Middle frontal gyrus (tissue), 1 donor: ENCODE measurements at regions not wholly inside any gene's neighbourhood (a gene's known extent, or its start where the extent isn't known, plus 50 kb on each side); places are given as distances from the start of the nearest gene placed in this dataset.
"Not testable (repeated sequence)": the region's sequence is repeated elsewhere in the genome, so short reads cannot be mapped to it uniquely, and the experiment has no call there.

Experiments
- DNase-seq: peaks from one replicate; pipeline ENCODE4 v3.0.0-alpha.2; 2015; ENCODE audit warnings: low spot score; ENCODE audit errors: extremely low spot score

DNA sequence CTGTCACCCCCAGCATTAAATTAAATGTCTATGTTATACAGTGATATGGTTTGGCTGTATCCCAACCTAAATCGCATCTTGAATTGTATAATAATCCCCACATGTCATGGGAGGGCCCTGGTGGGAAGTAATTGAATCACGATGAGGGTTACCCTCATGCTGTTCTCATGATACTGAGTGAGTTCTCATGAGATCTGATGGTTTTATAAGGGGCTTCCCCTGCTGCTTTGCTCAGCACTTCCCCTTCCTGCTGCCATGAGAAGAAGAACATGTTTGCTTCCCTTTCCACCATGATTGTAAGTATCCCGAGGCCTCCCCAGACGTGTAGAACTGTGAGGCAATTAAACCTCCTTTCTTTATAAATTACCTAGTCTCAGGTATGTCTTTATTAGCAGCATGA, 445.7 kb downstream of the MRPL39 start:
- no peak for DNase-seq

DNA sequence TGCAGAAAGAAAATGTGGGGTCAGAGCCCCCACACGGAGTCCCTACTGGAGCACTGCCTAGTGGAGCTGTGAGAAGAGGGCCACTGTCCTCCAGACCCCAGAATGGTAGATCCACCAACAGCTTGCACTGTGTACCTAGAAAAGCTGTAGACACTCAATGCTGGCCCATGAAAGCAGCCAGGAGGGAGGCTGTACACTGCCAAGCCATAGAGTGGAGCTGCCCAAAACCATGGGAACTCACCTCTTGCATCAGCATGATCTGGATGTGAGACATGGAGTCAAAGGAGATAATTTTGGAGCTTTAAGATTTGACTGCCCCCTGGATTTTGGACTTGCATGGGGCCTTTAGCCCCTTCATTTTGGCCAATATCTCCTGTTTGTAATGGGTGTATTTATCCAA, 452.3 kb downstream of the MRPL39 start:
- not testable (repeated sequence) for DNase-seq

DNA sequence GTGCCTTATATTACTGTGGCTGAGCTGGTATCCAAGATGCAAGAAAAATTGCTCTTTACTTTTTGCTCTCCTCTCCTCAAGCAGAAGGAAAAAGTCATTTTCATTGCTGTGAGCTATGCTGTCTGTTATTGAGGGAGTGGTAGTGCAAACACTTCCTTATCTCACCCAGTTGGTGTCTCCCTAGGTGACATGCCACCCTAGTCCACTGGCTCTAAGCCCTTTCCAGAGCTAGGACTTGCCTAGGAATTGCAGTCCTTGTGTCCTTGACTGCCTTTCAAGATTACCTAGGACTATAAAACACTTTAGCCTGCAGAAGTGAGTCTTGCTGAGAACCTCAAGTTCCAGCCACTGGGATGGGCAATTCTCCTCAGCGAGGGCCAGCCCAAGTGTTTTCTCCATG, 458.3 kb downstream of the MRPL39 start:
- no peak for DNase-seq

DNA sequence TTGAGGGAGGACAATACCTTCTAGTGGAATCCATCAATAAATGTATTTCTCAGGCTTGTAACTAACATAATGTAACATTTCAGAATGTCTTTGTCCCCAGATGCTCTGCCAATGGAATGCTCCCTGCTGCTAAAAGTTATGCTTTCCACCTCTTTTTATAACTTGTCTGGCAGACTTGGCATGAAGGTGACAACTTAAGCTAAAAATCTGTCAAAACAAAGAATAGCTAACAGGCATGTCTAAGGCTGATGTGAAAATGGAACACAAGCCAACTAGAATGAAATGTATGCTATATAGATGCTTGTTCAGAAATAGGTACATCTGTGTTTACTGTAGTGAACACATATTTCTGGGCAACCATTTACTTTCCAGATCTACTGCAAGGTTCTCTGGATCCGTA, 467.9 kb downstream of the MRPL39 start:
- no peak for DNase-seq

DNA sequence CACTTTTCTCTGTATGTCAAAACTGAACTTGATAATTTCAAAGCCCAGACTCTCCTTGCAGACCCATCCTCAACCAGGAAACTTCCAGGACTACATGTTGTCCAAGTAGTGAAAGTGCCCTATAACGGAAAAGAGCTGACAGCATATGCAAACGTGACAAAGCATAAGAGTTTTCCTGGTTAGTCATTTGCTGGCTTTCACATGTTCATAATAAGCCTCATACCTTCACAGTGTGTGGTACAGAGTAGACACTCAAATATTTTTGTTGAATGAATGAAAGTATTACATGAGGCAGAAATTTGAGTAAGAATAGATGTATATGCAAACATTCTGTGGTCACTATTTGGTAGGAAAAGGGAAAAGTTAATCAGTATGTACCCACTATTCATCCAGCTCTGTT, 473.3 kb downstream of the MRPL39 start:
- no peak for DNase-seq

DNA sequence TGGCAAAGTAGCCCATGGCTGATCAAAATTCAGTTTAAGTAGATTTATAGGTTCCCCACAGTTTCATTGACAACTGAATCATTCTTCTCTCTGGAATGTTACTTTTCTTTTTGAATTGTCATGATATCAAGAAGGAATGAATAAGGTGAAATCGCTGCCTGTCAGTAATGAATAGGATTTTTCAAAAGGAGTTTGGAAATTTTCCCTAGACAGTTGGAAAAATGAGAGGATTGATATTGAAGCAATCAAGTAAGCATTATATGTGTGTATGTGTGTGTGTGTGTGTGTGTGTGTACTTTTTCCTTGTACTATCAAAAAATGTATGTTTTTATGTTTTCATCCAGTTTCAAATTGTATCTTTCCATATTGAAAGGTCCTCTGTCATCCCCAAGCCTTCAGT, 479.5 kb downstream of the MRPL39 start:
- no peak for DNase-seq

DNA sequence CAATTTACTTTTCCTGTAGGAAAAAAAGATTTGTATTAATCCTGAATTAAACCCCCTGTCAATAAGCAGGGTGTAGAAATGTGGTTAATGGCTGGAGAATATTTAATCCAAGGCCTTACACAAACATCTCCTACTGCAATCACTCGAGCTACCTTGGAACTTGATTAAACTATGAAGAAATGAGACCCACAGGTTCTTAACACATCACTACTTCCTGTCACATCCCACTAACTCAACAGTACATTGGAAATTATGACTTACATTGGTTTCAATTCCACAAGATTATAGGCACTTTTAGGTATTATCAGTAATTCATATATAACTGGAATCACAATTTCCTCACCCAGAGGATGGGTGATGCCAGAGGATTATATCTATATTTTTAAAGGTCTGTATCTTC, 480.3 kb downstream of the MRPL39 start:
- DNase-seq: no peak

DNA sequence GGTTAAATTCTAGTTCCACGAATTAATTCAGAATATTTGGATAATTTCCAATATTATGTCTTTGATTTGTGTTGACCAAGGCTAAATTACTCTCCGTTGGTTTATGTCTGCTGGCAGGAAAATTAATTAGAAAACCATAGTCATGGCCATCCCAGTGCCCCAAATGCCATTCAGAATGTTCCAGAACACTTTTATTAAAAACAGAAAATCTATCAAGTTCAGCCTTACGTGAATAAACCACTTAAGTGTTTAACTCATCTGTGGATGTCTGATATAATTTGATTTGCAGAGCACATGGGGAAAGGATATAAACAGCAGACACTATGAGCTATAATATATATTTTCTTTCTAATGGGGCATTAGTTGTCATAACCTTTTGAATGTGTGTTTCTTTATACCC, 480.7 kb downstream of the MRPL39 start:
- DNase-seq: no peak

DNA sequence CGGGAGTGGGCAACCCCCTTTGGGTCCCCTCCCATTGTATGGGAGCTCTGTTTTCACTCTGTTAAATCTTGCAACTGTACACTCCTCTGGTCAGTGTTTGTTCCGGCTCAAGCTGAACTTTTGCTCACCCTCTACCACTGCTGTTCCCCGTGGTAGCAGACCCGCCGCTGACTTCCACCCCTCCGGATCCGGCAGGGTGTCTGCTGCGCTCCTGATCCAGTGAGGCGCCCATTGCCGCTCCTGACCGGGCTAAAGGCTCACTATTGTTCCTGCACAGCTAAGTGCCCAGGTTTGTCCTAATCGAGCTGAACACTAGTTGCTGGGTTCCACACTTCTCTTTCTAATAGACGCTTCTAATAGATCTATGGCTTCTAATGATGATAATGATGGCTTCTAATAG, 488.6 kb downstream of the MRPL39 start:
- no peak for DNase-seq

DNA sequence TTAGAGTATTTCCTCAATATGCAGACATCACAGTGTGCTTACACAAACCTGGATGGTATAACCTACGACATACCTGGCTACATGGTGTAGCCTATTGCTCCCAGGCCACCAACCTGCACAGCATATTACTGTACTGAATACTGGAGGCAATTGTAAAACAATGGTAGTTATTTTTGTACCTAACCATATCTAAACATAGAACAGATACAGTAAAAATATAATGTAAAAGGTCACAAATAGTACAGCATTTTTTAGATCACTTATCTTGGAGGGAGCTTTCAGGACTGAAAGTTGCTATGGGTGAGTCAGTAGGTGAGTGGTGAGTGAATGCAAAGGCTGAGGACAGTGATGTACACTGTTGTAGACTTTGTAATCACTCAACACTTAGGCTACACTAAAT, 492.3 kb downstream of the MRPL39 start:
- DNase-seq: no peak

DNA sequence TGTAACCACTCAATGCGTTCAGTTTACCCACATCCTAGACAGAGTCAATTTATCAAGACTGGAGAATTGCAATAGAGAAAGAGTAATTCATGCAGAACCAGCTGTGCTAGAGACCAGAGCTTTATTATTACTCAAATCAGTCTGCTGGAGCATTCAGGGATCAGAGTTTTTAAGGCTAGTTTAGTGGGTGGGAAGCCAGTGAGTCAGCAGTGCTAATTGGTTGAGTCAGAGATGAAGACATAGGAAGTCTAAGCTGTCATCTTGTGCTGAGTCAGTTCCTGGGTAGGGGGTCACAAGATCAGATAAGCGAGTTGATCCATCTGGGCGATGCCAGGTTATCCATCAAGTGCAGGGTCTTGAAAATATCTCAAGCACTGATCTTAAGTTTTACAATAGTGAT, 499.6 kb downstream of the MRPL39 start:
- DNase-seq: no peak

DNA sequence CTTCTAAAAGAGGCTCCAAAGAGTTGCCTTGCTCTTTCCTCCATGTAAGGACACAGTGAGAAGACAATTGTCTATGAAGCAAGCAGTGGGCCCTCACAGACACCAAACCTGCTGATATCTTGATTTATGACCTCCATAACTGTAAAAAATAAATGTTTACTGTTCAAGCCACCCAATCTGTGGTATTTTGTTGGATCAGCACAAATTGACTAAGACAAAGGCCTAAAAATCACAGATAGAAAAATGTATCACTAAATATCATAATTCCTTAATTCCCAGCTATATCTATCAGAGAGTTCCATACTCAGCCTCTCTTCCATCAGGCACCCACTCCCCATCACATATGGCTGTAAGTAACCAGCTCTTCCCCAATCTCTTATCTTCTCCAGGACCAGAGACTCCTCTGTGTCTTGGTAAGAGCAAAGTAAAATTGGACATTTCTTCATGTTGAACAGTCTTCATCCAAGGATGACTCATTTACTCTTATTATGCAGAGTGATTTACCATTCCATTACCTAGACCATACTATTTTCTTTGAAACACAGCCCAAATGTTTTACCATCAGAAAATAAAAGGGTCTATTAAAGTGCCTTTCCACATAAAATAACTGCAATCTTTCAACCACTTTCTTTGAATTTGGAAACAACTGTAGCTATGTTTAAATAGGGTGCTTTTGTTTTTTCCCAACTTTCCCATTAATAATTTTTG, 503.6 kb downstream of the MRPL39 start:
- DNase-seq: no peak

DNA sequence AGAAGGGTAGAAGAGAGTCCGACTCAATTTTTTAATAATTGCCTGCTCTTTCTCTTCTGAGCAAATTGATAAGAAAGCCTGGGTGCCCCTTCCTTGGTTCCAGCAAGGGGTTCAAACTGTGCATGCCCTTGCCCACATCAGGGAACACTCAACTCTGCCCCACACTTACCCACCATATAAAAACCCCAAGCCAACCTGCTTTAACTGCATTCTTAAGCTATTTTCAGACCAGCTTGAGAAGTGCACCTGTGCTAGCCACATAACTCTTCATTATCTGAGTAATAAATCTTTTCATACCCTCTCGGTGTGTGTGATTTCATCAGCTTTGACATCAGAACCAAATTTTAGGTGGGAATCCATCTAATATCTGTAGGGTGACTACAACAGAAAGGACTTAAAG, 509.6 kb downstream of the MRPL39 start:
- no peak for DNase-seq

DNA sequence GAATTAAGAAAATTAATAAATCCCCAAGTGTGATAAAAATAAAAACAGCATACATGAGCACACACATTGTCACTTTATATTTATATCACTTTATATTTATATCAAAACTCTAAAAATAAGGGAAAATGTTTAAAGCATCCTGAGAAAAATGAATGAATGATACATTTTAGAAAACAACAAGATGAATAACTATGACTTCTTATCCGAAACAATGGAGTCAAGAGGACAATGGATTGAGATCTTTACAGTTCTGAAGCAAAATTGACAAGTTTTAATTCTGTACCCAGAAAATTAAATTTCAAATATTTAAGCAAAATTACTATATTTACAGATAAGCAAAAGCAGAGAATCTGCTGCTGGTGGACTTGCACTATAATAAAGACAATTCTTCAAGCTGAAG, 512.6 kb downstream of the MRPL39 start:
- no peak for DNase-seq

DNA sequence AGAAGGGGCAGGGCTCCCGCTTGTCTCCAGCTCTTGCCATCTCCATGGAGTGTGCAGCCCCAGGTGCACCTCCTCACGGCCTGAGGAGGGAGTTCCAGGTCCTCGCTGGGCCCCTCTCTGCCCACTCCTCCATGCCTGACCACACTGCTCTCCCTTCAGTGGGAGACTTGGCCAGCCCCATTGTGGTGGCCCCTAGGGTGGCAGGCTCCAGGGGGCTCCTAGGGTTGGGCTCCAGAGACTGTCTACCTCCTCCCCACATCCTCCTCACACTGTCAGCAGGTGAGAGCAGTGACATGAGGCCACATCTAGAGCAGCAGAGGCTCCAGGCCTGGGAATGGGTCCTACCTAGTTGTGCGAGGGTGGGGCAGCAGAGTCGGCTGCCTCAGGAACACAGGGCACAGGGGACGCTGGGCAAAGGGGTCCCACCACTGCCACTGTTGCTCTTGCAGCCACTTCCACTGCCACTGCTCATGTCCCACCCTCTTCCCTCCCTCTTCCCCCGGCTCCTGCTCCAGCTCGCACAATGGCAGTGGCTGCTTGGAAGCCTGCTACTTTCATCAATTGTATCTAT, 514.8 kb downstream of the MRPL39 start:
- DNase-seq: no peak

DNA sequence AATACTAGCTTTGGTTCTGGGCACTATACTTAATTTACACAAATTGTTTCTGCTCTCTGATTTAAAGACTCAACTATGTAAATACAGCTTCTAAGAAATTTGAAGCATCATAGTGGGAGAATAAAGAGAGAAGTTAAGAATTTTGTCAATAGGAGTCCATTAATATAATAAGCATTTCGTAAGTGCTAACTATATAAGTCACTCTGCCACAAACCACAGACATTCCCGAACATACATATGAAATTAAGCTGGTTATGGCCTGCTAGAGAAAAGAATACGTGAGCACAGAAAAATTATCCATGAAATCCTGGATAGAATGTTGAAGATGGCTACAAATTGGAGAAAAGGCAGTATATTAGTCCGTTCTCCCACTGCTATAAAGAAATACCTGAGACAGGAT, 526.2 kb downstream of the MRPL39 start:
- DNase-seq: no peak

DNA sequence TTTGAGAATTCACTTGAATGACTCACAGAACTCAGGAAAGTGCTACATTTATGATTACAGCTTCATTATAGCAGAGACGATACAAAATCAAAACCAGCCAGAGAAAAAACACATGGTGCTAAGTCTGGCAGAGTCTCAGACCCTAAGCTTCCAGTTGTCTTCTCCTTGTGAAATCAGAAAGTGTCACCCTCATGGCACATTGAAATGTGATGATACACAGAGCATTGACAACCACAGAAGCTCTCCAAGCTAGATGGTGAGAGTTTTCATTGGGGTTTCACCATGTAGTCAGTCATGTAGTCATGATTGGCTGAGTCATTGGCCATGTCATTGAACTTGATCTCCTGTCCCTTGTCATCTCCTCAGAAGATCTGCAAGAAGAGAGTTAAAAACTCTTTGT, 526.6 kb downstream of the MRPL39 start:
- DNase-seq: no peak

DNA sequence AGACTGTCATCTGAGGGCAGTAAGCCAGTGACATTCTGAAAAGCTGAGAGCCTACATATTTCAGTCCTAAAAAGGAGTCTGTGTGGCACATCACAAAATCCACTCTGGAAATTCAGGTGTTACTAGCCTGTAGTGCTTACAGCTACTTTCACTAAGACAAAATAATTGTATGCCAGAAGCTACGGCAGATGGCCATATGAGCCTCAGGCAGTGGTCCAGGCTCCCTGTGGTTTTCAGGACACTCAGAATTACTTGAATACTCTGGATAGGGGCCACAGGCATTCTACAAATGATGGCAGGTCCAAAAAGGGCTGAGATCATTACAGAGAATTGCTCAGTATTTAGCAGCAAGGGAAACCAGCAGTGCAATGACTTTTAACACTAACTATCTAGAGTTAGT, 527.1 kb downstream of the MRPL39 start:
- no peak for DNase-seq

DNA sequence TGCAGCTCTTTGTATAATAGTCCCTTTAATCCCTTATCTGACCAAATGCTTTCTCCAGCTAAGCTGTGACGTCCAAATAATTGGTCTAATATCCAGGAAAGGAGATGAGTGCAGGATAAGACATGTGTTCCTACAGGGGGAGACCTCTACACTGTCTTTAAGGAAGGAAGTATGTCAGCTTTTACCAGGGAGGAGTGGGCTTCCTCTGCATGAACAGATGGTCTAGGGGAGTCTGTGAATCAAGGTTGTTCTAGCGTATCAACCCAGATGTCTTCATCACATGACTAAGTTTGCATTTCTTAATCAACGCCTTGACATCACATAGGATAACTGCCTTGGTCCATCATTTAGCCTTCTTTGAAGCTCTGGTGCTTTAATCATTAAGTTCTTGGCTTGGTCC, 528.2 kb downstream of the MRPL39 start:
- DNase-seq: no peak

DNA sequence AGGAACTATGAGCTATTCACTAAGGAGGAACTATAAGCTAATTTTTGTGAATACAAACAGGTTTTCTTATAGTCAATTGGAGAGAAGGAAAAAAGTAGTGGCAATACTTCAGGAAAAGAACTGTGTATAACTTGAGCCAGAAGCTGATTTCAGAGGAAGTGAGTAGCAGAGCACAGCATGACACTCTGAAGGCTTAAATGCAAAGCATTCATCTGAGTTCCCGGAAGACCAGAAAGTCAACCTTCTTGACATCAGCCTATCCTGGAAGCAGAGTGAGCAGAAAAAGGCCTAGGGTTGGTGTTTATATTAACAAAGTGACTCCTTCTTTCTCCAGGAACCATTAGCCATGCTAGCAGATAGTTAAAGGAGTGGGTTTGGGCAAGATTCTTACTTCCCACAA, 545.2 kb downstream of the MRPL39 start:
- DNase-seq: no peak

DNA sequence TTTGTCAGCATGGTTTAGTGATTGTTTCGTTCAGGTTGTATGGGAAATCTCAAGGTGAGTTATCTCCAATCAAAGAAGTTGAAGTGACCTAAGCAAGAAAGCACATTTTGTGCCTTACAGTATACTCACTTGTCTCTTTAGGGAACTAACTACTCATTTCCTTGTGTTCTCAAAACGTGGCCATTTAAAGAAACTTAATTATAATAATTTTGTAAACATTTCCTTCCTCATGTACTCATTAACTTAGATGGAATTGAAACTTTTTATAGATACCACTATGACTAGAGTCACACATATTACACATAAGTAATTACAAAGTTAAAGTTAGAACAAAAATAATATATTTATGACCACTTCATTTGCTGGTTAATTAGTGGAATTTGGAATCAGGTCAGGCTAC, 552.6 kb downstream of the MRPL39 start:
- no peak for DNase-seq

DNA sequence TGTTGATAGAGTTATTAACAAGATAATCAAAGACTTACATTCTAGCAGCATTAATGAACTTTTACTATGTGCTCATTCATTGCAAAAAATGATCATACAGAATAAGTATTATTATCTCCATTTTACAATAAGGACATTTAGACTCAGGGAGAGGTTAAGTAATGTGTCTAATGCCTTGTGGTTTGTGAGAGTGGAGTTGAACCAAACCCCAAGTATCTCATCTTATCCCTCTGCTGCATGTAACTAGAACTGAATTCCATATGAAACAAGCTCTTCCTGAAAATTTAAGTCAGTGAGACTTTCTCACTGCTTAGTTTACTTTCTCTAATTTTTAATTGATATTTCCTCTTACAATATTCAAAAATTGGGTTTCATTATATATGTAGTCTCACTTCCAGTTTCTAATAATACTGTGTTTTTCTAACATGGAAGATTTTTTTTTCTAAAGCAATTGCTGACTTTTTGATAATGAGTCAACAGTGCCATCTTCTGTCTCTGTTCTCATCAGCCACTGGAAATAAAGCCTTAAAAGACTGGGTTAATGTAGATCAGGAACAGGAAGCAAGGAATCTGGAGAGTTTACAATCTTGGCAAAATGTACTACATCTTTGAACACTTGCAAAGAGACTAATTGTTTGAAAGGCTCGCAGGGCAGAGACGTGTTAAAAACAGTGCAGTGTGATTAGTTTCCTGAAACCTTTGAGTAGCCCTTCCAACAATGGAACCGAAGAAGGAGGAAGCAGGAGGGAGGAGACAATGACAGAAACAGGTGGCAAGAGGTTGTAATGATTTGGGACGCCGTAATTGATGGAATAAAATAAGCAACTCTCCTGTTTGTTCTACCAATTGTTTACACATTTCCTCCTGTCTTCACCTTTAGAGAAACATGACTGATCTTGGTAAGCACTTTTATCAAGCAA, 567.6 kb downstream of the MRPL39 start:
- DNase-seq: peak; percentile 11

DNA sequence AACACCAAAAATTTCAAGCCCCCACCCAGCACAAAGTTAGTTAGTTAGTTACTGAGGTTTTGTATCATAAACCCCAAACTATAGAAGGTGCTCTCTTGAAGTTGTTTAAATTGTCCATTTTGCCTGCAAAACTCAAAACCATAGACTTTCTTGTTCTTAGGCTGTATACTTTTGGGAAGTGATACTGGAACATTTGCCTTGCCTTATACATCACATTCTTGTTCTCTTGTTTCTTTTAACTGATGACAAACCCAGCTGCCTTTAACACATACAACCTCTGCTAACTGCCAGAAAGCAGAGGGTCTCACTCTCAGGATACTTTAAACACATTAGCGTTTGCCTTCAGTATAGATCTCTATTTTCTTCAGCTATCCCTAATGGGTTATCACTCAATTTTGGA, 570.5 kb downstream of the MRPL39 start:
- no peak for DNase-seq
